ENCODE measurements at regions not wholly inside any gene's neighbourhood (a gene's known extent, or its start where the extent isn't known, plus 50 kb on each side); places are given as distances from the start of the nearest gene placed in this dataset.

- ChIA-PET POLR2A (no interaction called here), CTCF (no interaction called here), RAD21 (ENCODE audit: unreplicated experiment) (no interaction called here), SMC1A (ENCODE audit: uncharacterized antibody, unreplicated experiment) (no interaction called here)
- H3K27ac ChIP-seq (ENCODE audit: control insufficient read depth, insufficient read depth): no peak overlapping the region
- FAIRE-seq: no peak
- TF ChIP-seq BMI1 (IDR thresholded peaks at IDR 0.05; ENCODE audit: borderline replicate concordance): no peak
- no peaks in the 10 kb centered on the region for H3K4me1 ChIP-seq (ENCODE audit: control insufficient read depth, insufficient read depth, low read length)
- H2AFZ ChIP-seq (ENCODE audit: control insufficient read depth, low read depth, low read length): no peak overlapping the region
- no peak for DNase-seq (ENCODE audit: low read depth, low spot score)
- no peak for ATAC-seq
- no peak overlapping the region for H3K9ac ChIP-seq (ENCODE audit: control insufficient read depth, insufficient read depth, low read length)
- intact Hi-C loops (cut with micrococcal nuclease; ENCODE audit: unreplicated experiment): loop anchor here (10.0 kb wide), 1 partner anchor 101 kb away; no protein-coding TSS in a partner anchor
- H3K79me2 ChIP-seq (ENCODE audit: control insufficient read depth, insufficient read depth, low read length): no peaks in the 10 kb centered on the region
- no TSS peak for BruUV-seq (replicated peaks)
- no peaks in the 10 kb centered on the region for H3K27me3 ChIP-seq (replicated peaks in 1 of 2; ENCODE audit: control insufficient read depth in 2 of 2, insufficient read depth in 2 of 2, low read length in 1 of 2)
- no peak overlapping the region for H3K4me2 ChIP-seq (ENCODE audit: control insufficient read depth, insufficient read depth)
- no peaks in the 10 kb centered on the region for H3K9me3 ChIP-seq (replicated peaks; ENCODE audit: control insufficient read depth, insufficient read depth, low read length)
- H3K4me3 ChIP-seq: no peak overlapping the region
- H3K36me3 ChIP-seq (ENCODE audit: control insufficient read depth in 2 of 2, insufficient read depth in 2 of 2, low read length in 1 of 2): no peaks in the 10 kb centered on the region
- H4K20me1 ChIP-seq (ENCODE audit: control insufficient read depth, insufficient read depth): no peaks in the 10 kb centered on the region
- in situ Hi-C loops (cut with MboI): no loop called here
- 0% methylated on average over 2 of the region's 2 CpGs for WGBS (ENCODE audit: insufficient coverage, insufficient replicate concordance, low lambda C conversion rate, missing lambda C conversion rate)
These were observed 272.9 kb upstream of the FERMT1 start for GRCh38 chr20:6395695-6396094.

- Histone ChIP-seq H4K20me1 (ENCODE audit: control insufficient read depth, insufficient read depth) (no peaks in the 10 kb centered on the region), H3K4me2 (ENCODE audit: control insufficient read depth, insufficient read depth) (no peak overlapping the region), H3K27me3 (replicated peaks in 1 of 2; ENCODE audit: control insufficient read depth in 2 of 2, insufficient read depth in 2 of 2, low read length in 1 of 2) (no peaks in the 10 kb centered on the region), H3K9ac (ENCODE audit: control insufficient read depth, insufficient read depth, low read length) (no peak overlapping the region), H3K36me3 (ENCODE audit: control insufficient read depth in 2 of 2, insufficient read depth in 2 of 2, low read length in 1 of 2) (no peaks in the 10 kb centered on the region), H3K27ac (ENCODE audit: control insufficient read depth, insufficient read depth) (no peak overlapping the region), H3K9me3 (replicated peaks; ENCODE audit: control insufficient read depth, insufficient read depth, low read length) (no peaks in the 10 kb centered on the region), H3K79me2 (ENCODE audit: control insufficient read depth, insufficient read depth, low read length) (no peaks in the 10 kb centered on the region), H3K4me1 (ENCODE audit: control insufficient read depth, insufficient read depth, low read length) (no peaks in the 10 kb centered on the region), H3K4me3 (no peak overlapping the region), H2AFZ (ENCODE audit: control insufficient read depth, low read depth, low read length) (no peak overlapping the region)
- ChIA-PET SMC1A (ENCODE audit: uncharacterized antibody, unreplicated experiment) (no interaction called here), RAD21 (ENCODE audit: unreplicated experiment) (no interaction called here), POLR2A (no interaction called here), CTCF (interaction anchor here (0.5 kb wide), 1 partner anchor 1057 kb away, joined by 3 read pairs; no protein-coding TSS in a partner anchor)
- BruUV-seq (replicated peaks): no TSS peak
- 25% methylated on average over 4 of the region's 4 CpGs for WGBS (ENCODE audit: insufficient coverage, insufficient replicate concordance, low lambda C conversion rate, missing lambda C conversion rate)
- ATAC-seq: no peak
- intact Hi-C loops (cut with micrococcal nuclease; ENCODE audit: unreplicated experiment) (no loop called here), in situ Hi-C loops (cut with MboI) (no loop called here)
- DNase-seq (ENCODE audit: low read depth, low spot score): no peak
- no peak for FAIRE-seq
- no peak for TF ChIP-seq CHD4 (IDR thresholded peaks at IDR 0.05)
- TF ChIP-seq USF2 (IDR thresholded peaks at IDR 0.05; ENCODE audit: borderline replicate concordance, low read depth, low read length): no peak
- no peak for TF ChIP-seq GATAD2B (conservative IDR thresholded peaks at IDR 0.05; ENCODE audit: low read depth)
- TF ChIP-seq RAD21 (IDR thresholded peaks at IDR 0.05; ENCODE audit: insufficient read depth, low read depth, low read length): no peak
- TF ChIP-seq FOXK2 (IDR thresholded peaks at IDR 0.05): no peak
These were observed 265.9 kb upstream of the FERMT1 start for GRCh38 chr20:6388671-6389197.

Measured in GM12878 (cell line).